Peyer's patch (tissue), 4 donors: ENCODE measurements at regions not wholly inside any gene's neighbourhood (a gene's known extent, or its start where the extent isn't known, plus 50 kb on each side); places are given as distances from the start of the nearest gene placed in this dataset.

Experiments used
- CTCF ChIP-seq, 6 experiments: fragments of 450-650 bp in 4 of 6; fragments of 200-600 bp in 2 of 6; sonication (generic) in 1 of 6; IDR thresholded peaks; one replicate each; pipeline ENCODE4 v1.5.1; 2017 to 2019; ENCODE audit warnings: antibody characterized with exemption in 6 of 6, mild to moderate bottlenecking in 3 of 6, moderate library complexity in 1 of 6
- POLR2A ChIP-seq, 2 donors: fragments of 450-650 bp; IDR thresholded peaks; one replicate each; pipeline ENCODE4 v1.5.1; 2017; ENCODE audit warnings: antibody characterized with exemption in 2 of 2, mild to moderate bottlenecking in 2 of 2, moderate library complexity in 2 of 2

DNA sequence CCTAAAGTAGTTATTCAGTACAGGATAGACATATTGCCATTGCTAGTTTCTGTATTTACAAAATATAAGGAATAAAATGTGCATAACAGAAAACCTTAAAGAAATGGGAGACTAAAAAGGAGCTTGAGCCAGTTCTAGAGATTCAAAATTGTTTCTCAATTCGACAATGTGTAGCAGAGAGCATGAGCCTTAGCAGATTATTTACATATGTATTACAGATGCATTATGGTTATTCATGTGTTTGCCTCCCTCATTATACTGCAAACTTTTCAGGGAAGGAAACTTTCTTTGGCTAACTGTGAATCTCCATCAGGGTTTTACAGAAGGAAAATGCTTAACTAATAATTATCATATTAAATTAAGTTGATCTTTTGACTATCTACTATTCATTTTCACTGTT lies 854.4 kb upstream of the SLC39A10 start:
- TF ChIP-seq POLR2A (IDR thresholded peaks at IDR 0.05), result no peak
- TF ChIP-seq CTCF (IDR thresholded peaks at IDR 0.05), result no peak
